ENCODE measurements at regions not wholly inside any gene's neighbourhood (a gene's known extent, or its start where the extent isn't known, plus 50 kb on each side); places are given as distances from the start of the nearest gene placed in this dataset.
"Not testable (repeated sequence)": the region's sequence is repeated elsewhere in the genome, so short reads cannot be mapped to it uniquely, and the experiment has no call there.

GRCh38 chr7:138313829-138314178 is 146.3 kb upstream of the TRIM24 start:
- DNase-seq (ENCODE audit: low read depth), result no peak
- no peak for TF ChIP-seq CTCF (IDR thresholded peaks at IDR 0.05; ENCODE audit: insufficient read depth, low read length, poor library complexity, severe bottlenecking)
- H3K4me3 ChIP-seq (ENCODE audit: low read depth, low read length), result no peak overlapping the region
- no peaks in the 10 kb centered on the region for H3K27me3 ChIP-seq (ENCODE audit: control insufficient read depth, insufficient read depth, low read length)
- no peaks in the 10 kb centered on the region for H3K36me3 ChIP-seq (ENCODE audit: control insufficient read depth, insufficient read depth, low read length)

GRCh38 chr7:138316421-138317043 is 143.5 kb upstream of the TRIM24 start:
- Histone ChIP-seq H3K27me3 (ENCODE audit: control insufficient read depth, insufficient read depth, low read length) (no peaks in the 10 kb centered on the region), H3K4me3 (ENCODE audit: low read depth, low read length) (no peak overlapping the region), H3K36me3 (ENCODE audit: control insufficient read depth, insufficient read depth, low read length) (no peaks in the 10 kb centered on the region)
- DNase-seq (ENCODE audit: low read depth), result peak; percentile 90
- no peak for TF ChIP-seq CTCF (IDR thresholded peaks at IDR 0.05; ENCODE audit: insufficient read depth, low read length, poor library complexity, severe bottlenecking)

GRCh38 chr7:138317044-138317596 is 142.9 kb upstream of the TRIM24 start:
- H3K27me3 ChIP-seq (ENCODE audit: control insufficient read depth, insufficient read depth, low read length), result no peaks in the 10 kb centered on the region
- no peak overlapping the region for H3K4me3 ChIP-seq (ENCODE audit: low read depth, low read length)
- no peak for DNase-seq (ENCODE audit: low read depth)
- no peak for TF ChIP-seq CTCF (IDR thresholded peaks at IDR 0.05; ENCODE audit: insufficient read depth, low read length, poor library complexity, severe bottlenecking)
- H3K36me3 ChIP-seq (ENCODE audit: control insufficient read depth, insufficient read depth, low read length), result no peaks in the 10 kb centered on the region

GRCh38 chr7:138324941-138325340 is 135.1 kb upstream of the TRIM24 start:
- no peak for TF ChIP-seq CTCF (IDR thresholded peaks at IDR 0.05; ENCODE audit: insufficient read depth, low read length, poor library complexity, severe bottlenecking)
- Histone ChIP-seq H3K27me3 (ENCODE audit: control insufficient read depth, insufficient read depth, low read length) (no peaks in the 10 kb centered on the region), H3K4me3 (ENCODE audit: low read depth, low read length) (no peak overlapping the region), H3K36me3 (ENCODE audit: control insufficient read depth, insufficient read depth, low read length) (no peaks in the 10 kb centered on the region)
- no peak for DNase-seq (ENCODE audit: low read depth)

GRCh38 chr7:138325434-138325833 is 134.6 kb upstream of the TRIM24 start:
- TF ChIP-seq CTCF (IDR thresholded peaks at IDR 0.05; ENCODE audit: insufficient read depth, low read length, poor library complexity, severe bottlenecking), result no peak
- no peak overlapping the region for H3K4me3 ChIP-seq (ENCODE audit: low read depth, low read length)
- no peaks in the 10 kb centered on the region for H3K27me3 ChIP-seq (ENCODE audit: control insufficient read depth, insufficient read depth, low read length)
- no peaks in the 10 kb centered on the region for H3K36me3 ChIP-seq (ENCODE audit: control insufficient read depth, insufficient read depth, low read length)
- no peak for DNase-seq (ENCODE audit: low read depth)

GRCh38 chr7:138328215-138328614 is 131.8 kb upstream of the TRIM24 start:
- Histone ChIP-seq H3K4me3 (ENCODE audit: low read depth, low read length) (no peak overlapping the region), H3K36me3 (ENCODE audit: control insufficient read depth, insufficient read depth, low read length) (no peaks in the 10 kb centered on the region), H3K27me3 (ENCODE audit: control insufficient read depth, insufficient read depth, low read length) (no peaks in the 10 kb centered on the region)
- no peak for DNase-seq (ENCODE audit: low read depth)
- no peak for TF ChIP-seq CTCF (IDR thresholded peaks at IDR 0.05; ENCODE audit: insufficient read depth, low read length, poor library complexity, severe bottlenecking)

- not testable (repeated sequence) for DNase-seq (ENCODE audit: low read depth); H3K36me3 ChIP-seq (ENCODE audit: control insufficient read depth, insufficient read depth, low read length); H3K4me3 ChIP-seq (ENCODE audit: low read depth, low read length); H3K27me3 ChIP-seq (ENCODE audit: control insufficient read depth, insufficient read depth, low read length)
Observed at GRCh38 chr7:138332850-138333249, 127.2 kb upstream of the TRIM24 start.
